GM19043 (cell line): ENCODE measurements at regions not wholly inside any gene's neighbourhood (a gene's known extent, or its start where the extent isn't known, plus 50 kb on each side); places are given as distances from the start of the nearest gene placed in this dataset.

Experiments
- ATAC-seq: cut with Tn5 transposase; IDR thresholded peaks from one replicate; pipeline ENCODE4 v1.9.1; 2021; ENCODE audit warnings: low read depth; ENCODE audit not compliant: unreplicated experiment

GRCh38 chr17:65278820-65279184, 141.6 kb downstream of the RGS9 start:
- ATAC-seq = no peak

GRCh38 chr17:65278050-65278819, 141.1 kb downstream of the RGS9 start:
- no peak for ATAC-seq

DNA sequence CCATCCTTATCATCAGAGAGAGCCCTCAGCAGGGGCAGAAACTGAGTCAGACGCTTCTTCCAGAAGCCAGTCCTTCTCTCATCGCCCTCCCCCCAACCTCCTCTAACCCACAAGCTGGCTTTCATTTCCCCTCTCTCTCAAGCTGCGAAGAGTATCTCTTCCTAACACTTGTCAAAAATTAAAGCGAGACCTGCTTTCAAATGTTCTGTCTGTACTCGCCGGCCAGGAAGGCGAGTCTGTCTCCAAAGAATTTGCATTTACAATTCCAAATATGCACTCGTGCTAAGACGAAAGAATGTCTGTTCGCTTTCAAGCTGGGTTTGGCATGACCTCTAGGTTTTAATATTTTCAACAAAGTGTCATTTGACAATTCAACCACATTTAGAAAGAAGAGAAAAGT, 140.4 kb downstream of the RGS9 start:
- ATAC-seq = no peak
